NCI-H1092 (cell line): ENCODE measurements at regions not wholly inside any gene's neighbourhood (a gene's known extent, or its start where the extent isn't known, plus 50 kb on each side); places are given as distances from the start of the nearest gene placed in this dataset.

Source experiments
- DNase-seq: peaks from one replicate; lab custom pipeline; 2025; lab: John Stamatoyannopoulos, UW

GRCh38 chrX:24410514-24411189 lies 50.2 kb downstream of the SUPT20HL1 start:
- peak; percentile 23 for DNase-seq

- DNase-seq: no peak
These were observed 52.3 kb upstream of the PDK3 start for GRCh38 chrX:24412637-24413363.
